T-helper 1 cell (primary cell): ENCODE measurements at regions not wholly inside any gene's neighbourhood (a gene's known extent, or its start where the extent isn't known, plus 50 kb on each side); places are given as distances from the start of the nearest gene placed in this dataset.
"Not testable (repeated sequence)": the region's sequence is repeated elsewhere in the genome, so short reads cannot be mapped to it uniquely, and the experiment has no call there.

Source experiments
- DNase-seq, 5 donors: peaks; one replicate each; pipeline ENCODE4 v3.0.0-alpha.2; 2012 to 2020

DNA sequence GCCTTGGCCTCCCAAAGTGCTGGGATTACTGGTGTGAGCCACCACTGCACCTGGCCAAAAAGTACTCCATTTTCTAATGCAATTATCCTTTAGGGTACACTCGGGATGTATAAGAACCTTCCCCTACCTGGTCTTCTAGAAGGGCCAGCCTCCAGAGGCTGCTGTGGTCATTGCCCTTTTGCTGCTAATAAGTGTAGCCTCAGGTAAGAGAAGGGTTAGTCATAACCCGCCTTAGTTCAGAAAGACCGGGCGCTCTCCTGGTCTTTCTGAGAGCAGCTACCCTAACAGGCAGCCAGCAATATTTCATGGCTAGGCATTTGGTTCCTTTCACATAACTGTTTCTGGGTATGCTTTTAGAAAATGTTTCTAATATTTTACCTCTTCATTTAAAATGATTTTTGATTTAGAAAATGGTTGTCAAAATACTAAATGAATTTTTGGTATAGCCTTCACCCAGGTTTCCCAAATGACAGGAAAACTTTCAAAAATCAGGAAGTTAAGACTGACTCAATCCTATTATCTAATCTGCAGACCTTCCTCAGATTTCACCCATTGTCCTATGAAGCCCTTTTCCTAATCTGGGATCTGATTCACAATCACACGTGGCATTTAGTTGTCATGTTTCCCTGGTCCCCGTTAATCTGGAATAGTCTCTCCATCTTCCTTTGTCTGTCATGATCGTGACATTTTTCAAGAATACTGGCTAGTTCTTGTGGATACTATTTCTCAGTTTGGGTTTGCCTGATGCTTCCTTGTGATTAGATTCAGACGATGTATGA, 479.0 kb downstream of the SIPA1L2 start:
- DNase-seq = no peak

DNA sequence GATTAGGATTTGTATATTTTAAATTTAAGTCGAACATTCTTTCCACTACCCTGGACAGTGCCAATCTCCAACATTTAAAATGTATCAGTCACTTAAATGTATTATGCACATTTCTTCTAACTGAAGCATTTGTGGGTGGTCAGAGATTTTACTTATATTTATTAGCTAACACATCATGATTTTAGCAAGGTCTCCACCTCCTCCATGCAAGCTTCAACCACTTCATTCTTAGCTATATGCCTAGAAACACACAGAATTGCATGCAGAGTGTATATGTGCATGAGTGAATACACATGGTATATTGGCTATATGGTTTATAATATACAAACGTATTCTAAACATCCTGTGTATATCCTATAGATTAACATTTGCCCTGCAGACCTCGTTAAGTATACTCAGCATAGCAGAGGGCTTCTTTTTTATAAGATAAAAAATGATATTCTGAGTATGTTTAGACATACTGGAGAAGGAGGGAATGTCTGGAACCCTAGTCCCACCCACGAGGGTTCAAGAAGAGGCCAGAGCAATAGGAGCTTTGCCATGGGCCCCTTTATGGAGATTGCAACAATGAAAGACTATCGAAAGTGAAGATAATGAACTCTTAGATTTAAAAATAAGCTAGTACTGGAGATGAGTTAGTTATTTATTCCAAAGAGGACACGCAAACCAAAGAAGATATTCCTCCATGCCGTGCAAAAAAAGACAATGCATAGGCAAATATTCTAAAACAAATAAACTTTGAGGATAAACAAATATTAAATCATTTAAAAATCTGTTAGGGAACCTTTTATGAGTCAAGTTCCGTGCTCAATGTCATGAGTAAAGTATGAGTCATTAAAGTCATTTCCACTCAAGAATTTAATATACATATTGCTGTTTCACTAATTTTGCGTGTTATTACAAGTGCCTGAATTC, 480.4 kb downstream of the SIPA1L2 start:
- DNase-seq = no peak

DNA sequence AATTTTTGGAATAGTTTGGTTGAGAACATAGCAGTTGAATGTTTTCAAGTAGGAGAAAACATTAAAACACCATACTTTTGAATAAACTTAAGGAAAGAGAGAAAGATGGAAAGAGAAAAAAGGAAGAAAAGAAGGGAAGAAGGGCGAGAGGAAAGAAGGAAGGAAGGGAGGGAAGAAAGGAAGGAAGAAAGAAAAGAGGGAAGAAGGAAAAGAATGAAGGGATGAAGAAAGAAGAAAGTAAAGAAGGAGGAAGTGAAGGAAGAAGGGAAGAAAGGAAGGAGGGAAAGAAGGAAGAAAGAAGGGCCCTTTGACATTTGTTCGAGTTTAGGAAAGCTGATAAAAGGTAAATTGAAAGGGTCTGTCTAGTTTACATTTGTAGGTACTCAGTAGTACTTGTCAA, 482.7 kb downstream of the SIPA1L2 start:
- no peak for DNase-seq

DNA sequence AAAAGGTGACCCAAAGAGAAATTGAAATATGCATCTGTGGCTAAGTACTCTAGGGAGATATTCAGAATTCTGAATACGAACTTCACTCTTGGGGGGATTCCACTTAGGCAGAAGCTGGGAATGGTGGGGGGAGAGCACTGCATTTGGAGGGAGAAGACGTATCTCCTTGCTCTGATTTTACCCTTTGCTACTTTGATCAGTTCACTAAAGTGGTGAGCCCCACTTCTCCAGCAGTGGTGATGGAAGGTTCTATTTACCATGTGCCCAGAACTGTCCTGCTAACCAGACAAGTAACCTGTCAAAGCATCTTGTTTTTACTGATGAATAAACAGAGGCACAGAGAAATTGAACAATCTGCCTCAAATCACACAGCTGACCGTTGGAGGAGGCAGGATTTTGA, 483.4 kb downstream of the SIPA1L2 start:
- DNase-seq = no peak

DNA sequence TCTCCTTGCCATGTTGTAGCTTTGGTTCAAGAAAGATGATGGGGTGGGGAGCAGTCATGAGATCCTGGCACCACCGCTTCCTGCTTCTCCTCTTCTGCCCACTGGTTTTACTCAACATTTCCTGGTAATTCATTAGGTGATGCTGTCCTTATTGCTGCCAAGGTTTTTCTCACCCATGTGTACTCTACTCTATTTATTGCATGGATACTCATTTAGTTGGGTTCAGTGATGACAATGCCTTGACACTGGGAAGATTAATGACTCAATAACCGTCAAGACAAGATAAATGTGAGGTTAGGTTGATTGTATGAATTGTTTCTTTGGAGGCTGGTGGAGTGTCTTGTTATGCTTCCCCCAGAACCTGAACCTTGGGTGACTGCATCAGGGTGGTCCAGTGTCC, 484.2 kb downstream of the SIPA1L2 start:
- DNase-seq = no peak

DNA sequence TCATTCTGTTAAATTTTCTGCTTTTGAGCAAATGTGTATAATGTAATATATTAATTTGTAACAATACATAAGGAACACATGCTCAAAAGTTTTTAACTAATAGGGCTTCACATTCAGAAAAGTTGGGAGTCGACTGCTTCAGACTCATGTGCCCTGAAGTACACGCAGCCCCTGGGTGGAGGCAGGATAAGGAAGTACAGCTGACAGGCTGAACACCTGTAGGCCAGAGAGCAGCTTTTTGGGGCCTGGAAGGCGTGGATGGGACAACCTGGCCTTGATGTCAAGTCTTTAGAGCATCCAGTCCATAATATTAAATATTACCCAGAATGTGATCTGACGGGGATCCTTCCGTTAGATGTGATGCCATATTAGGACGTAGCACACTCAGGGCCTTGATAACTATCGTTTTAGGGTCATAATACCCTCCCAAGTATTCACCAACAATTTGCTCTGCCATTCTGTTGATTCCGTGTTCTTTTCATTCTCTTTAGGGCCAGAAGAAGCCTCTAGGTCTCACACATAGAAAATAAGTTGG, 485.2 kb downstream of the SIPA1L2 start:
- no peak for DNase-seq

DNA sequence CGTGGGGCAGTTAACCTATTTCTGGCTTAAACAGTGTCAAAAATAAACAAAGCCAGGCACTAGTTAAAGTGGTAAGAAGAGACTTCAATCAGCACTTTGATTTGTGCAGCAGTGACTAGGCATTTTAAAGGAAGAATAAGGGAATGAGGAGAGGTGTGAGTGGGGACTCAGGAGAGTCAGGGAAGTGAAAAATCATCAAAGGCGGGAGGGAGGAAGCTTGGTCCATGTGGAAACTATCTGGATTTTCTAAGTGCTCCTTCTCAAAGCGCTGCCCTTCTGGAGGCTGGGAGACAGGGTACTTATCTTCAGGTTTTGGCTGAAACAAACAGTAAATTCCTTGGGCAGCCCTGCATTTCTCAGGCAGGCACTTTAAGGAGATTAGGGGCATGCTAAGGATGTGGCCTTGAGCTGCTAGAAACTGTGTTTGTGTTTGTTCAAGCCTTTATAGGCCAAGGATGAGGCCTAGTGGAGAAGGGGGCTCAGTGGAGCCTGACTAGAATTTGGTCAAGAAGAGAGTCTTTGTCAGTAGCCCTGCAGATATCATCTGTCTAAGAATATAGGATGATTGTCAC, 486.5 kb downstream of the SIPA1L2 start:
- no peak for DNase-seq

DNA sequence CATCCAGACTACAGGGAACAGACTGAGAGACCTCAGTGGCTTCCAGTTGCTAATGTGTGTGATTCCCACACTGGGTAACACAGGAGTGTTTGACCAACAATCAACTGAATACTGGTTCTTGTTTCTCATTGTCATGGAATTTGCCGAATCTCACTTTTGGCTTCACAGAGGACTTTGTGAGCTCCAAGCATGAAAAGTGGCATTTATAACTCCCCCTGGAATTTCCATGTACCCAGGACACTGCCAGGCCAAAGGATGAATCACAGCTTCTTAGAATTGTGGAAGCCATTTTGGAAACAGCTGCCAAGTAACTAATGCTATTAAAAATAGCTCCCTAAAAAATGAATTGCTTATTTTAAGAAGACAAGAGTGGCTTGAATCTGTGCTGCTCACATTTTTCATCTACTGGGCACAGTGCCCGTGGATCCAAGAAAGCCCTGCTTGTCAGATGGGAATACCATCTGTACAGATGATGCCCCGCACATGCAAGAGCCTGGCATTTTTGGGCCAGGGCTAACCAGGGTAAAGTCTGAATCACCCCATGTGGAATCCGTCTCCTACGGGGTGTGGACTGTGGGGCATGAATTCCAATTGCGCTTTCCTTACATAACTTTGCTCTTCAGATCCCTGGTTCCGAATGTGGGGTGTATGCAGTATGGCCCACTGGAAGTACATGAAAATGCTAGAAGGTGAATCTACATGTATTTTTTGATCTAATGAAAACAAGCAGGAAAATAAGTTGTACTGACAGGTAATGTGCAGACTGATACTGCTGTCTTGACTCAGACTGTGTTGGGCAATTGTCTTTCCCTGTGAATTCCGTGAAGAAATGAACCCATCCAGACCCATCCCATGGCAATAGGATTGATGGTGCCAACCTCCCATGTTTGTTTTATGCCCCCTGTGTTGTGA, 487.3 kb downstream of the SIPA1L2 start:
- DNase-seq = no peak

DNA sequence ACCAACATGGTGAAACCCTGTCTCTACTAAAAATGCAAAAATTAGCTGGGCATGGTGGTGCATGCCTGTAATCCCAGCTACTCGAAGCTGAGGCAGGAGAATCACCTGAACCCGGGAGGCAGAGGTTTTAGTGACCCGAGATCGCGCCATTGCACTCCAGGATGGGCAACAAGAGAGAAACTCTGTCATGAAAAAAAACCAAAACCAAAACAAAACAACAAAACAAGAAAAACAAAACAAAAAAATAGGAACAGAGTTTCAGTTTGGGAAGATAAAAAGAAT, 488.8 kb downstream of the SIPA1L2 start:
- not testable (repeated sequence) for DNase-seq

DNA sequence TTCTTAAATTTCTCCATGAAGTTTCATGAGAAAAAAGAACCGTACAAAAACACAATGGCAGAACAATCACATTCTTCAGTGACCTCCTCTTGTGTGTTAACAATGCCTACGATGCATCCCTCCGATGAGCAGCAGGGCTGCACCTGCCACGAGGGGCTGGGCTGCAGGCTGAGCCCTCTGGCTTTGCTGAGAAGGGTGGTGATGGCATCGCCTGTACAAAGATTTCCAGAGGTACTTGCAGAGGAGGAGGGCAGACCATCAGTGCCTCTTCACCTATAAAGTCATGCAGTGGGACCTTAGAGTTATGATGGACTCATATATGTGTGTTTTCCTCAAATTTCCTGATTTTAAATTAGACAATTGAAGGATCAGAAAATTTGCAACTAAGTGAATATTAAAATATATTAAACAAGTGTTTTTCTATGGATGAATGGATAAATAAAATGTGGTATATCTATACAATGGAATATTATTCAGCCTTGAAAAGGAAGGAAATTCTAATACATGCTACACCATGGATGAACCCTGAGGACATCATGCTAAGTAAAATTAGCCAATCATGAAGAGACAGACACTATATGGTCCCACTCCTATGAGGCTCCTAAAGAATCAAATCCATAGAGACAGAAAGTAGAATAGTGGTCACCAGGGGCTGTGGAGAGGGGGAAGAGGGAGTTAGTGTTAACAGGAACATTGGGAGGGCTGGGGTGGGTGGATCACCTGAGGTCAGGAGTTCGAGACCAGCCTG, 489.3 kb downstream of the SIPA1L2 start:
- no peak for DNase-seq

DNA sequence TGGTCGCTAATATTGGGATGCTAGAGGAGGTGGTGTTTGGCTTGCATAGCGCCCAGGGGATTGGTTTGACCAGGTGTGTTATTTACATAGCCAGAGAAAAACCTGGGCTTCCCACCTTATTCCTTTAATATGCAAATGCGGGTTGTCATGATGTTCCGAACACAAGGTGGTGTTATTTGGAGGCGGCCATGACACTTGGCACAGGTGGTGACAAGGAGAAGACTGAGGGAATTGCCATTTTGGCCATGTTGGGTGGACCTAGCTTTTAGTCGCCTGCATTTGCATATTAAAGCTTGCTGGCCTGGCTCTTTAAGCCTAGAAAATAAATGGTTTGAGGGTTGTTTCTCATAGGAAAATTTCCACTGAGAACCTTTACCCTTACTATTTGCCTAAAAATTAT, 490.5 kb downstream of the SIPA1L2 start:
- no peak for DNase-seq

DNA sequence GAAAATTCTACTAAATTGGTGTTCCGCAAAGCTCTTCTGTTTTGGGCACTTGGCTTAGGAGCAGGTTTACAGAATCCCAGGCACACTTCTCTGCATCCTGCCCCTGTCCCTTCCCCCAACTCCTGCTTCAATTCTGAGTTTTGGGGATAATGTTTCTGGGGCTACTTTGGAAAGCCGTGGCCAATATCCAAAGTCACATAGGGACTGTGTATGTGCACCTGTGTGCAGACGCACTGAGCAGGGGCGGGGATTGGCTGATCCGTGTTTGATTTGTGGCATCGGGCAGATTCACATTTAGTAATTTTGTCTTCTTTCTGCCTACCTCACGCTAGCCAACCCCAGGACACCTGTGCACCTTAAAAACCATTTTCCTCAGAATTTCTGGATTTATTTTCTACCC, 491.9 kb downstream of the SIPA1L2 start:
- DNase-seq = no peak

DNA sequence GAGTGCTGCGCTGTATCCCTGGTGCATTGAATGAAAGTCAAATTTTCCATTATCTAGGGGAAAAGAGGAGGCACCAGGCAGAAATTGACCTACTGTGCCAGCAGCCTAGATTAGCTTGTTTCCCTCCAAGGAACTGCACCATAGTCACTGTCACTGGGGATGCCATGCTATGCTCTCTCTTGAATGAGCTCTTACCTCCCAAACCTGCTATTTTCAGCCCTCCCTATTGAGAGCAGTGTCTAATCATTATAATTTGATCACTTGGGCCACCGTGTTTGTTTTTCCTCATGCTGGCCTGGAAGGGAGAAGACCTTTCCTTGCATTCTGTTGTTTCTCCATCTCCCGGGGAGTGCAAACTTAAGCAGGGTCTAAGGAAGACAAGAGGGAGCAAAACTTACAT, 492.9 kb downstream of the SIPA1L2 start:
- DNase-seq = no peak

DNA sequence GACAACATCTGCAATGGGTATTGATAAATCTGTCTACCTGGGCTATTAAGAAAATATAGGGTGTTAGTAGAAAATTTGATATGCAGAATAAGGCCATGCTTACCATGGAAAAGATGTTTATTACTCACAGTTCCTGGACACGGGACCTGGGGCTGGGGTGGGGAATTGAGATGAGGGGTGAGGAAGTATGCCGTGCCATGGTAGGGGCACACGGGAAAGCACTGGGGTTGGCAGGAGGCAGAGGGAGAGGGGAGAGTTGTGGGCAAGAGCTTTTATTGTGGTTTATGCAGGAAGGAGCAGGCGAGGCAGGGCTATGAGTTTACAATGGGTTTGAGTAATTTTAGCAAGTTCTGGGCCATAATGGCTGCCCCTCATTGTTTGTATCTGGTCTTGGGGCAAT, 493.8 kb downstream of the SIPA1L2 start:
- no peak for DNase-seq

DNA sequence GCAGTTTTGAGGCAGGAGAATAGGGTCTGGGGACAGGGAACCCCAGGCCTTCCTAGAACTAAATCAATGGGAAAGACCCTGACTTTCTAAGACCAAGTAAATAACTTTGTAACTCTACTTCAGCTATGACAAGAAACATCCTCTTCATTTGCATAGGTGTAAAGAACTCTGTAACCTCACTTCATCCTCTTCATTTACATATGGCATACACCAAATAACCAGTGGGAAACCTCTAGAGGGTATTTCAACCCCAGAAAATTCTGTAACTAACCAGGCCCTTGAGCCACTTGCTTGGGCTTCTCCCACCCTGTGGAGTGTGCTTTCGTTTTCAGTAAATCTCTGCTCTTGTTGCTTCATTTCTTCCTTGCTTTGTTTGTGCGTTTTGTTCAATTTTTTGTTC, 495.6 kb downstream of the SIPA1L2 start:
- DNase-seq = no peak

DNA sequence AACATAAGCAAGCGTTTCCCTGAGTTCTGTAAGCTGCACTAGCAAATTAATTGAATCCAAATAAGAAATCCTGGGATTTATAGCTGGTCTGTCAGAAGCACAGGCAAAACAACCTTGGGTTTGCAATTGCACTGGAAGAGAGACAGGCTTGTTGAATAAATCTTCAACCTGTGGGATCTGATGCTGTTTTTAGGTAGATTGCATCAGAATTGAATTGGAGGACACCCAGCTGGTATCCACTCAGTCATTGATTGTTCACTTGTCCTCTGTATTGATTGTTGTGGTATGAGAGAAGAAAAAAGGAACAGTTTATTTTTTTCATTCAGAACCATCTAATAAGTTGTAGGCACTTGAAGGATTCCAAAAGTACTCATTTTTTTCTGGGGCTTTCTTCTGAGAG, 497.4 kb downstream of the SIPA1L2 start:
- no peak for DNase-seq

DNA sequence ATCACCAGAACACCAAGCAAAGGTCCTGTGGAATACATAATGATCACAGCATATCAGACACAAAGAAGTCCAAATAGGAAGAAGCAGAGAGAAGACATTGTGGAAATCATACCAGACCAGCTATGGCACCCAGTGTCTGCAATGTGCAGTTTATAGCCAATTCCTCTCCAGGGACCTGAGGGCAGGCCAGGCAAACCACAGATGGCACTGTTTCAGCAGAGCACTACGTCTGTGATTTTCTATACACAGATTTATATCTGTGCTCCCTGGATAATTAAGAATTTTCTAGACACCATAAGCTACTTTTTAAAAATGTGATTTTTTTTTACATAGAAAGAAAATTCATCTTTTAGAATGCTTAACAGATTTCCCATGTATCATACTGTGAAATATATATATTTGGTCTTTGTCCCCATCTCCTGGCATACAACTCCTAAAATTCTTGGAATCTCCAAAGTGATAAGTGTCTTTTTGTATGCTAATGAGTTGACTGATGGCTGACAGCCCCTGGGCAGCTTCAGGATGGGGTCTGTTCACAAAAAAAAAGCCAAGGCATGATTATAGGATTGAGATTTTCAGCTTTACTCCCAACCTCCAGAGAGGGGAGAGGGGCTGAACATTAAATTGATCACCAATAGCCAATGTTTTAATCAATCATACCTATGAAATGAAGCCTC, 498.1 kb downstream of the SIPA1L2 start:
- no peak for DNase-seq

DNA sequence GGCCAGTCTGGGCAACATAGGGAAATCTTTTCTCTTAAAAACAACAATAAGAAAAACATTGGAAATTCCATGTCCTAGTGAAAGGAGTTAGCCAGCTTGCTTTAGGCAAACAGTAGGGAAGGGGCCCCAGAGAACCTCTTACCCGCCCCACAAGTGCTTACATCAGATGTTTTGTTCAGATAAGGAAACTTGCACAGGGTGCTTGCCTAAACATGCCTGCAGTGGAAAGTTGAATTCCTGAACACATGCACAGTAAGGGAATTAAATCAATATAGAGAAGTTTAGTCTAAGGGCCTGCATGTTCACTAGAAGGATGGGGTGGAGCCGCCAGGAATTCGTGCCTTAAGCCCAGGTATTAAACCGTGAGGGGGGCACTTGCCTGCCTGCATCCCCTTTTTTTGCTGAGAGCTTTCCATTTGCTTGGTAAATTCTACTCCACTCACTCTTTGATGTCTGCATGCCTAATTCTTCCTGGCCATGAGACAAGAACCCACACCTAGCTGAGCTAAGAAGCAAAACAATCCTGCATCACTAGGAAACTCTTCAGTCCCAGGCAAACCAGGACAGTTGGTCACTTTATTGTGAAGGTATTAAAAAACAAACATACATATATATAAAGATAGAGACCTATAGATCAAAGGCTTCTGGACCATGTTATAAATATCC, 499.0 kb downstream of the SIPA1L2 start:
- no peak for DNase-seq

DNA sequence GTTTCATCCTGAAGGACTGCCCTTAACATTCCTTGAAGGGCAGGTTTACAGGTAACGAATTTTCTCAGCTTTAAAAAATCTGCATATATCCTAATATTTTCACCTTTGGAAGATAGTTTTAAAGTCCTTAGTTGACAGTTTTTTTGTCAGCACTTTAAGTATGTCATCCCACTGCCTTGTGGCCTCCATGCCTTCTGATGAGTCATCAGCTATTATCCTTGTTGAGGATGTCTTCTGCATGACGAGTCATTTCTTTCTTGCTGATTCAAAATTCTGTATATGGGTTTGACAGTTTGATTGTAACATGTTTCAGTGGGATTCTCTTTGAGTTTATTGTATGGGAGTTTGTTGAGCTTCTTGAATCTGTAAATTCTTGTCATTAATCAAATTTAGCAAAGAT, 500.6 kb downstream of the DISC1 start:
- peak in 1 of 5 donors; percentile 48 for DNase-seq

DNA sequence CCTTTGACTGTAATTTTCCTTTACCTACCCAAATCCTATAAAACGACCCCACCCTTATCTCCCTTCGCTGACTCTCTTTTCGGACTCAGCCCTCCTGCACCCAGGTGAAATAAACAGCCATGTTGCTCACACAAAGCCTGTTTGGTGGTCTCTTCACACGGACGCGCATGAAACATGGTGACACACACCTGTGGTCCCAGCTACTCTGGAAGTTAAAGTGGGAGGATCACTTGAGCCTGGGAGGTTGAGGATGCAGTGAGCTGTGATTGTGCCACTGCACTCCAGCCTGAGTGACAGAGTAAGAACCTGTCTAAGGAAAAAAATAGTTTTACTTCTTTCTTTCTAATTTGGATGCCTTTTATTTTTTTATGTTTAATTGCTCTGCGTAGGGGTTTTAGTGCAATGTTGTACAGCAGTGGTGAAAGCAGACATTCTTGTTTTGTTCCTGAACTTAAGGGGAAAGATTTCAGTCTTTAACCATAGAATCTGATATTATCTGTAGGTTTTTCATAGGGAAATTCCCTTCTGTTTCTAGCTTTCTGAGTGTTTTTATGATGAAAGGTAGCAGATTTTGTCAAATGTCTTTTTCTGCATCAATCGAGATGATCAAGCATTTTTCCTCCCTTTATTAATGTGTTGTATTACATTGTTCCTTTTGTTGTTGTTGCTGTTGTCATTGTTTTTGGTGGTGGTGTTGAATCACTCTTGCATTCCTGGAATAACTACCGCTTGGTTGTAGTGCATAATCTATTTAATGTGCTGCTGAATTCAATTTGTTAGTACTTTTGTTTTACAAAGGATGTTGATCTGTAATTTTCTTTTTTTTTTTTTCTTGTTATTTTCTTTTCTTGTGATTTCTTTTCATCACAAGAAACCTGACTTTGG, 497.4 kb downstream of the DISC1 start:
- no peak for DNase-seq
